ENCODE measurements at regions not wholly inside any gene's neighbourhood (a gene's known extent, or its start where the extent isn't known, plus 50 kb on each side); places are given as distances from the start of the nearest gene placed in this dataset.

DNA sequence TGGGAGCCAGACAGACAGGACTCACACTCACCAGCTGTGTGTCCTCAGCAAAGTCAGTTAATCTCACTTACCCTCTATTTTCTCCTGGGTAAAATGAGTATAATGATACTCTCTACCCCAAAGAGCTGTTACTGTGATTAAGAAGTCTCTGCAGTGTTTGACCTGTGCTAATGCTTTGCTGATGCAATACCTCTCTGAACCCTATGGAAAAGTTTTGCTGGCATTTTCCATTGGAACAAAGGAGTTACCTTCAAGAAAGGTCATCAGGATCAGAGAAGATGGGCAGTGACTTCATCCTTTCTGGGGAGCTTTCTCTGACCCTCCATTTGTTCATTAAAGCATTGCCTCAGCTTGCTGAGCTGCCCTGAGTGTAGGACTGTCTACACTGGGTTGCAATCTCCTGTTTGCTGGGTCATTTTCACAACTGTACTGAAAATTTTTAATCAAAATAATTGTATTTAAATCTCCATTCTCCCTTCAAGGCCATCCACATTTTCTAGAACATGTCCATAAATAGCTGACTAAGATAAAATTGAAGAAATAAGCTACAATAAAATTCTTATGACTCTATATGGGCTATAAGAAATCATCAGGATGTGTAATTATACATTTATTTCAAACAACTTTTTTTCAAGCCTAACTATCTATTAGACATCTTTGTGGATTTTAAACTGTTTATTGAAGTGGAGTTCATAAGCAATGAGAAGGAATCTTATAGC lies 272.8 kb upstream of the CPEB2 start:
- no peak for DNase-seq (ENCODE audit: low read depth)
- H3K4me3 ChIP-seq (ENCODE audit: low read depth, low read length), result no peak overlapping the region
- TF ChIP-seq, protein P1, sequence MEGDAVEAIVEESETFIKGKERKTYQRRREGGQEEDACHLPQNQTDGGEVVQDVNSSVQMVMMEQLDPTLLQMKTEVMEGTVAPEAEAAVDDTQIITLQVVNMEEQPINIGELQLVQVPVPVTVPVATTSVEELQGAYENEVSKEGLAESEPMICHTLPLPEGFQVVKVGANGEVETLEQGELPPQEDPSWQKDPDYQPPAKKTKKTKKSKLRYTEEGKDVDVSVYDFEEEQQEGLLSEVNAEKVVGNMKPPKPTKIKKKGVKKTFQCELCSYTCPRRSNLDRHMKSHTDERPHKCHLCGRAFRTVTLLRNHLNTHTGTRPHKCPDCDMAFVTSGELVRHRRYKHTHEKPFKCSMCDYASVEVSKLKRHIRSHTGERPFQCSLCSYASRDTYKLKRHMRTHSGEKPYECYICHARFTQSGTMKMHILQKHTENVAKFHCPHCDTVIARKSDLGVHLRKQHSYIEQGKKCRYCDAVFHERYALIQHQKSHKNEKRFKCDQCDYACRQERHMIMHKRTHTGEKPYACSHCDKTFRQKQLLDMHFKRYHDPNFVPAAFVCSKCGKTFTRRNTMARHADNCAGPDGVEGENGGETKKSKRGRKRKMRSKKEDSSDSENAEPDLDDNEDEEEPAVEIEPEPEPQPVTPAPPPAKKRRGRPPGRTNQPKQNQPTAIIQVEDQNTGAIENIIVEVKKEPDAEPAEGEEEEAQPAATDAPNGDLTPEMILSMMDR (IDR thresholded peaks at IDR 0.05; ENCODE audit: low read depth, low read length, missing control alignments), result no peak

DNA sequence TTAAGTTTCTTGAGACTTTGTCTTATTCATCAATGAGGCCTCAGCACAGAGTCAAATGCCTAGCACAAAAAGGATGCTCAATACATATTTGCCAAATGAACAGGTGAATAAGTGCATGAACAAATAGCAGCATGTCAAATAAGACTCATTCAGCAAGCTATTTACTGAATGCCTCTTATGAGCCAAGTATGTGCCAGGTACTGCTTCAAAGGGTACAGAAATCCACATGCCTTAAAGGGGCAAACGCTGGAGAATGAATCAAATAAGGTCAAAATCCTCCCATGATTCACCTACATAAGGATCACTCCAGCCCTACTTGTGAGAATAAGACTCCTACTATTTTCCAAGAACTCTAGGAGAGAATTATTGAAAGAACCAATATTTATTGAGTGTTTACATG lies 260.2 kb upstream of the CPEB2 start:
- no peak for DNase-seq (ENCODE audit: low read depth)
- H3K4me3 ChIP-seq (ENCODE audit: low read depth, low read length), result no peak overlapping the region
- TF ChIP-seq, protein P1 (IDR thresholded peaks at IDR 0.05; ENCODE audit: low read depth, low read length, missing control alignments), result no peak

GRCh38 chr4:14743172-14743571 lies 259.1 kb upstream of the CPEB2 start:
- H3K4me3 ChIP-seq (ENCODE audit: low read depth, low read length), result no peak overlapping the region
- TF ChIP-seq, protein P1 (IDR thresholded peaks at IDR 0.05; ENCODE audit: low read depth, low read length, missing control alignments), result no peak
- DNase-seq (ENCODE audit: low read depth), result no peak

DNA sequence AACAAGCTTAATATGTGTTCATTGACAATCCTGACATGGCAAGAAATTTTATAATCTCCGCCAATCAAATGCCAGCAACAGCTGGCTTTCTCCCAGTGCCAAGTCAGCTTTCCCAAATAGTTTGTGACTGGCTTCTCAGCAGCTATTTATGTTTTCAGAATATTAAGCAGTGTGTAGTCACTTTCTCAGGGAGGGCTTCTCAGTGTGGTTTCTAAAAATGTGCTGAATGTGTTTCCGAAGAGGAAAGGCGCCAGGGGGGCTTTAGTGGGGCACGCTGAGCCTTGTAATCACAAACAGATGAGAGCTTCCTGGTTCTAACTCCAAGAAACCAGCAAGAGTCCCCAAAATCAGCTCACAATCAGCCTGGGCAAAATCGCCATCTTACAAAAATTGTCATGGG lies 258.7 kb upstream of the CPEB2 start:
- TF ChIP-seq, protein P1 (IDR thresholded peaks at IDR 0.05; ENCODE audit: low read depth, low read length, missing control alignments), result no peak
- no peak overlapping the region for H3K4me3 ChIP-seq (ENCODE audit: low read depth, low read length)
- no peak for DNase-seq (ENCODE audit: low read depth)

DNA sequence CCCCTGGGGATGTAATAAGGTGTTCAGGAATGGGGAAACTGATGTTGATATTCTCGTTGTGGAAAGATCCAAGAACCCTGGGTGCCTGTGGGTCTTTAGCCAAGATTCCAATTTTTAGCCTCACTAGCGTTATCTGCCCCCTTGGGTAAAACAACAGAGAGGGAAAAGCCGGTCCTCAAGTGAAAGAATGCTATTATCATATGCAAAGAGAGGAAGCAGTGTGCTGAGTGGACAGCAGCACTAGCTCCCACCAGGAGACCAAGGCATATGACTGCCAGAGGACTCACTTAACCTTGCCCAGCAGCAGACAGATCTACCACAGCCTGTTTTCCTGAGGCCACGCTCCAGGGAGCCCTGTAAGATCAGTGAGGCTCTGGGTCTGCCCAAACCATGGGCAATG lies 257.9 kb upstream of the CPEB2 start:
- TF ChIP-seq, protein P1 (IDR thresholded peaks at IDR 0.05; ENCODE audit: low read depth, low read length, missing control alignments), result no peak
- no peak overlapping the region for H3K4me3 ChIP-seq (ENCODE audit: low read depth, low read length)
- DNase-seq (ENCODE audit: low read depth), result no peak

DNA sequence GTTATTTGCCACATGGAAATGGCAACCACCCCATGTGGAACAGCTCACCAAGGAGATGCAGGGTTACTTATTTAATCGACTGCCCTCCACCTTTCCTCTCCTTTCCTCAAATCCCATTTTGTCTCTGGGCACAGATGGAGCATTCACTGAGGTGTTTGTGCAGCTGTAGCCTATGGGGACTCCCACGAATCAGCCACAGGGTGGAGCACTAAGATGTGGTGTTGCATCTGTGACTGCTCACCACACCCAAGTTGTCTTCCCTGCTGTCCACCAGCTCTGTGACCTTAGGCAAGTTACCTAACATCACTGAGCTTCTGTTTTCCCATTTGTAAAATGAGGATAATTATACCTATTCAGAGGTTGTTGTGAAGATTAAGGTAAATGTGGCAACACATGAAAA lies 252.4 kb upstream of the CPEB2 start:
- DNase-seq (ENCODE audit: low read depth), result no peak

More for the DNA sequence above, 252.4 kb upstream of the CPEB2 start:
- TF ChIP-seq, protein P1 (IDR thresholded peaks at IDR 0.05; ENCODE audit: low read depth, low read length, missing control alignments), result peak; percentile 61
- no peak overlapping the region for H3K4me3 ChIP-seq (ENCODE audit: low read depth, low read length)

All from GM12864 (cell line).